Panc1 (cell line): ENCODE measurements at regions not wholly inside any gene's neighbourhood (a gene's known extent, or its start where the extent isn't known, plus 50 kb on each side); places are given as distances from the start of the nearest gene placed in this dataset.

ENCODE experiments used
- ATAC-seq: fragments of 200-7000 bp; cut with Tn5 transposase; 2 replicates; pipeline ENCODE4 v1.9.1; 2020; ENCODE audit warnings: mild to moderate bottlenecking, moderate library complexity
- BruUV-seq: library from RNA; stranded (reverse); fragments of 400-500 nt; replicated peaks from 2 replicates; lab custom pipeline; 2021; lab: Mats Ljungman, UMichigan
- CTCF ChIA-PET: fragments of 300-600 bp; sonication (Branson Sonifier 250); formaldehyde crosslinking; loops from one replicate; lab custom pipeline; 2022; ENCODE audit warnings: antibody characterized with exemption; lab: Charles Lee
- POLR2A ChIA-PET: fragments of 300-600 bp; sonication (Branson Sonifier 250); formaldehyde crosslinking; loops from one replicate; lab custom pipeline; 2022; ENCODE audit warnings: antibody characterized with exemption; lab: Charles Lee
- DNase-seq: peaks from one replicate; pipeline ENCODE4 v3.0.0-alpha.2; 2010; ENCODE audit warnings: low read depth, low spot score
- H3K27ac ChIP-seq: 2 replicates; pipeline ENCODE4 v1.5.1; 2011; ENCODE audit warnings: mild to moderate bottlenecking, low read length, inconsistent platforms
- H3K27me3 ChIP-seq: fragments of 200-500 bp; sonication (Bioruptor generic); 2 replicates; pipeline ENCODE4 v1.6.0; 2014; ENCODE audit warnings: low read length, inconsistent platforms; ENCODE audit not compliant: control insufficient read depth, insufficient read depth
- H3K36me3 ChIP-seq: fragments of 200-500 bp; sonication (Bioruptor generic); 2 replicates; pipeline ENCODE4 v1.5.1; 2014; ENCODE audit warnings: inconsistent platforms, mild to moderate bottlenecking, low read length, moderate library complexity; ENCODE audit not compliant: control insufficient read depth, insufficient read depth
- H3K4me1 ChIP-seq: 2 replicates; pipeline ENCODE4 v1.5.1; 2011; ENCODE audit warnings: inconsistent platforms, mild to moderate bottlenecking, low read length, moderate library complexity; ENCODE audit not compliant: control insufficient read depth, insufficient read depth
- H3K4me3 ChIP-seq, 2 experiments: 2 replicates each; pipeline ENCODE4 v1.5.1; 2011 to 2012; ENCODE audit warnings: low read depth in 2 of 2, low read length in 2 of 2, mild to moderate bottlenecking in 2 of 2, inconsistent platforms in 1 of 2, moderate library complexity in 1 of 2
- H3K9me3 ChIP-seq: fragments of 200-500 bp; sonication (Bioruptor generic); 2 replicates; pipeline ENCODE4 v1.5.1; 2014; ENCODE audit warnings: low read depth, mild to moderate bottlenecking, inconsistent platforms, low read length, moderate library complexity; ENCODE audit not compliant: control insufficient read depth, insufficient read depth
- CTCF ChIP-seq: fragments of 450-650 bp; IDR thresholded peaks from 2 replicates; pipeline ENCODE4 v1.5.1; 2017; ENCODE audit warnings: mild to moderate bottlenecking
- POLR2AphosphoS5 ChIP-seq: IDR thresholded peaks from 2 replicates; pipeline ENCODE4 v1.6.1; 2012; ENCODE audit warnings: mild to moderate bottlenecking, low read depth, low read length, moderate library complexity
- REST ChIP-seq, 2 experiments: IDR thresholded peaks; 2 replicates each; pipeline ENCODE4 v1.6.1; 2011 to 2012; ENCODE audit warnings: low read depth in 2 of 2, control low read depth in 1 of 2, low read length in 1 of 2, mild to moderate bottlenecking in 1 of 2, moderate library complexity in 1 of 2; ENCODE audit not compliant: insufficient read depth in 1 of 2
- SIN3A ChIP-seq: IDR thresholded peaks from 2 replicates; pipeline ENCODE4 v1.6.1; 2012; ENCODE audit warnings: low read depth, mild to moderate bottlenecking, low read length, moderate library complexity, borderline replicate concordance; ENCODE audit not compliant: insufficient read depth
- TCF7L2 ChIP-seq: IDR thresholded peaks from 2 replicates; pipeline ENCODE4 v1.6.1; 2011; ENCODE audit warnings: mild to moderate bottlenecking, low read depth, low read length, inconsistent platforms
- in situ Hi-C: cut with HindIII; loops from 2 replicates; pipeline ENCODE4 v1.10.0; 2016; ENCODE audit warnings: low sequenced_read_pairs, low pct_unique_long_range_greater_than_20kb
- intact Hi-C: fragments of 100-400 bp; cut with micrococcal nuclease; formaldehyde crosslinking; loops from one replicate; pipeline ENCODE4 v1.10.0; 2022; ENCODE audit not compliant: unreplicated experiment

GRCh38 chr3:13143381-13144004 lies 70.3 kb upstream of the IQSEC1 start:
- H3K36me3 ChIP-seq = no peaks in the 10 kb centered on the region
- H3K9me3 ChIP-seq = no peaks in the 10 kb centered on the region
- intact Hi-C loops (no loop called here), in situ Hi-C loops (no loop called here)
- no peak overlapping the region for H3K27ac ChIP-seq
- ChIA-PET CTCF (no interaction called here), POLR2A (no interaction called here)
- no peak for DNase-seq
- BruUV-seq = no TSS peak
- no peaks in the 10 kb centered on the region for H3K27me3 ChIP-seq
- no peak overlapping the region for H3K4me3 ChIP-seq
- ATAC-seq = no peak
- no peaks in the 10 kb centered on the region for H3K4me1 ChIP-seq
- TF ChIP-seq POLR2AphosphoS5 (no peak), CTCF (no peak), TCF7L2 (no peak), SIN3A (no peak), REST (IDR thresholded peaks at IDR 0.05; ENCODE audit: insufficient read depth in 1 of 2, low read depth in 2 of 2, low read length in 1 of 2) (no peak)

- DNase-seq = no peak
- H3K4me3 ChIP-seq = no peak overlapping the region
- BruUV-seq = no TSS peak
- in situ Hi-C loops = no loop called here
- intact Hi-C loops = no loop called here
- ChIA-PET CTCF (no interaction called here), POLR2A (no interaction called here)
- no peaks in the 10 kb centered on the region for H3K4me1 ChIP-seq
- TF ChIP-seq TCF7L2 (no peak), REST (IDR thresholded peaks at IDR 0.05; ENCODE audit: insufficient read depth in 1 of 2, low read depth in 2 of 2, low read length in 1 of 2) (0 out of 4 replicates have a peak, but pooled peaks of 1 of the 2 experiments have one; percentile 10)
- H3K27ac ChIP-seq = no peak overlapping the region
- H3K9me3 ChIP-seq = no peaks in the 10 kb centered on the region
- no peak for ATAC-seq
- no peaks in the 10 kb centered on the region for H3K36me3 ChIP-seq
- H3K27me3 ChIP-seq = no peaks in the 10 kb centered on the region
Observed at GRCh38 chr3:13142552-13143380, 69.5 kb upstream of the IQSEC1 start.
